KMS-11 (cell line): ENCODE measurements at regions not wholly inside any gene's neighbourhood (a gene's known extent, or its start where the extent isn't known, plus 50 kb on each side); places are given as distances from the start of the nearest gene placed in this dataset.

Experiments
- H2AFZ ChIP-seq: fragments of 200-600 bp; sonication (generic); 2 replicates; pipeline ENCODE4 v1.6.1; 2016; ENCODE audit warnings: antibody characterized with exemption, mixed run types, low read depth
- H3K27ac ChIP-seq: fragments of 200-600 bp; sonication (generic); 2 replicates; pipeline ENCODE4 v1.6.1; 2016; ENCODE audit warnings: mild to moderate bottlenecking, mixed run types
- H3K27me3 ChIP-seq: fragments of 200-600 bp; sonication (generic); 2 replicates; pipeline ENCODE4 v1.6.1; 2017; ENCODE audit warnings: mild to moderate bottlenecking, low read depth, mixed run types, moderate library complexity; ENCODE audit not compliant: insufficient read depth
- H3K36me3 ChIP-seq: fragments of 200-600 bp; sonication (generic); 2 replicates; pipeline ENCODE4 v1.6.1; 2017; ENCODE audit warnings: mild to moderate bottlenecking, mixed run types; ENCODE audit not compliant: insufficient read depth
- H3K4me1 ChIP-seq: fragments of 200-600 bp; sonication (generic); 2 replicates; pipeline ENCODE4 v1.6.1; 2016; ENCODE audit warnings: mild to moderate bottlenecking, low read depth, mixed run types; ENCODE audit not compliant: poor library complexity, severe bottlenecking
- H3K4me2 ChIP-seq: fragments of 200-600 bp; sonication (generic); 2 replicates; pipeline ENCODE4 v1.7.0; 2016; ENCODE audit warnings: mild to moderate bottlenecking, mixed run types
- H3K4me3 ChIP-seq: fragments of 200-600 bp; sonication (generic); IDR thresholded peaks from 2 replicates; pipeline ENCODE4 v1.6.1; 2017; ENCODE audit warnings: low read depth, low read length, mixed read lengths; ENCODE audit not compliant: insufficient read depth
- H3K79me2 ChIP-seq: fragments of 200-600 bp; sonication (generic); 2 replicates; pipeline ENCODE4 v1.6.1; 2016; ENCODE audit warnings: low read depth, mixed run types; ENCODE audit not compliant: insufficient read depth
- H3K9ac ChIP-seq: fragments of 200-600 bp; sonication (generic); 2 replicates; pipeline ENCODE4 v1.6.1; 2016; ENCODE audit warnings: mild to moderate bottlenecking, mixed run types
- H4K20me1 ChIP-seq: fragments of 200-600 bp; sonication (generic); 2 replicates; pipeline ENCODE4 v1.6.1; 2016; ENCODE audit warnings: mild to moderate bottlenecking, mixed run types; ENCODE audit not compliant: insufficient read depth
- CTCF ChIP-seq: fragments of 200-600 bp; sonication (generic); conservative IDR thresholded peaks from 2 replicates; pipeline ENCODE4 v1.6.1; 2017; ENCODE audit warnings: low read depth, mild to moderate bottlenecking, antibody characterized with exemption, low read length, moderate library complexity, mixed read lengths

- Histone ChIP-seq H3K9ac (no peak overlapping the region), H3K27me3 (no peaks in the 10 kb centered on the region), H2AFZ (no peak overlapping the region), H3K4me3 (no peak overlapping the region), H3K4me2 (no peak overlapping the region), H3K27ac (no peak overlapping the region), H3K4me1 (peaks cover 10% of the 10 kb centered on the region), H3K79me2 (no peaks in the 10 kb centered on the region), H3K36me3 (no peaks in the 10 kb centered on the region), H4K20me1 (no peaks in the 10 kb centered on the region)
- TF ChIP-seq CTCF, result no peak
These were observed 99.5 kb downstream of the COX18 start for GRCh38 chr4:72969976-72970375.

GRCh38 chr4:72966652-72967051 lies 102.9 kb downstream of the COX18 start:
- H4K20me1 ChIP-seq, result no peaks in the 10 kb centered on the region
- peaks cover 10% of the 10 kb centered on the region for H3K4me1 ChIP-seq
- H3K79me2 ChIP-seq, result no peaks in the 10 kb centered on the region
- no peak for TF ChIP-seq CTCF
- H3K27ac ChIP-seq, result peak overlapping the region; percentile 38; the same call in 1 of the 2 replicates
- H3K4me2 ChIP-seq, result peak overlapping the region; percentile 46; the same call in 1 of the 2 replicates
- peak overlapping the region; percentile 18; the same call in 1 of the 2 replicates for H3K9ac ChIP-seq
- H3K36me3 ChIP-seq, result no peaks in the 10 kb centered on the region
- H3K27me3 ChIP-seq, result no peaks in the 10 kb centered on the region
- H3K4me3 ChIP-seq, result no peak overlapping the region
- H2AFZ ChIP-seq, result peak overlapping the region; percentile 81

- no peaks in the 10 kb centered on the region for H3K79me2 ChIP-seq
- no peak for TF ChIP-seq CTCF
These were observed 110.1 kb downstream of the COX18 start for GRCh38 chr4:72959411-72959810.

DNA sequence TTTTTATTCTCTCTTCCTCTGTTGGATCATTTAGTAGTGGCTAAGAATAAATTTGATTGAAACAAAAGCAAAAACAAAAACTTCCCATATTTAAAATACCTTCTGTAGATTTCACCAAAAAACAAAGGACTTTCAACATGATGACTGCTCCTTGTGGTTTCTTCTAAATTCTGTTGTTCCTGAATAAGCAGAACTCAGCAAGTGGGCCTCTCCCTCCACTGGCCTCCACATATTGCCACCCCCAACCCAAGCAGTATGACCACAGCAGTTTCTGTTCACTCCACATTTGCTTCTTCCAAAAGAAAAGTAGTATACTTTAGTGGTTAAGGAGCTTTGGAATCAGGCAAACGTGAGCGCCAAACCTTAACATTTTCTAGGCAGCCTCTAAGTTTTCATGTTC lies 114.7 kb downstream of the COX18 start:
- Histone ChIP-seq H3K27me3 (no peaks in the 10 kb centered on the region), H3K27ac (no peak overlapping the region), H2AFZ (no peak overlapping the region), H4K20me1 (no peaks in the 10 kb centered on the region), H3K36me3 (no peaks in the 10 kb centered on the region), H3K9ac (no peak overlapping the region), H3K4me3 (no peak overlapping the region), H3K4me1 (no peaks in the 10 kb centered on the region), H3K79me2 (no peaks in the 10 kb centered on the region), H3K4me2 (no peak overlapping the region)
- no peak for TF ChIP-seq CTCF

More at GRCh38 chr4:72959411-72959810, 110.1 kb downstream of the COX18 start:
- H3K36me3 ChIP-seq, result no peaks in the 10 kb centered on the region
- H3K27me3 ChIP-seq, result no peaks in the 10 kb centered on the region
- no peak overlapping the region for H3K4me2 ChIP-seq
- no peak overlapping the region for H3K4me3 ChIP-seq
- no peaks in the 10 kb centered on the region for H4K20me1 ChIP-seq
- H3K27ac ChIP-seq, result no peak overlapping the region
- no peak overlapping the region for H2AFZ ChIP-seq
- no peak overlapping the region for H3K9ac ChIP-seq
- no peaks in the 10 kb centered on the region for H3K4me1 ChIP-seq
